Hepatocyte (in vitro differentiated cells): ENCODE measurements at regions not wholly inside any gene's neighbourhood (a gene's known extent, or its start where the extent isn't known, plus 50 kb on each side); places are given as distances from the start of the nearest gene placed in this dataset.

ENCODE experiments used
- EZH2phosphoT487 ChIP-seq: fragments of 200-600 bp; sonication (generic); IDR thresholded peaks from one replicate; pipeline ENCODE4 v1.6.1; 2018; ENCODE audit warnings: antibody characterized with exemption, mild to moderate bottlenecking, low read depth, moderate library complexity; ENCODE audit not compliant: unreplicated experiment, severe bottlenecking
- TF ChIP-seq, protein P1 (sequence below): fragments of 200-600 bp; sonication (generic); IDR thresholded peaks from 2 replicates; pipeline ENCODE4 v1.5.1; 2016; ENCODE audit warnings: antibody characterized with exemption, mild to moderate bottlenecking; ENCODE audit not compliant: poor library complexity

DNA sequence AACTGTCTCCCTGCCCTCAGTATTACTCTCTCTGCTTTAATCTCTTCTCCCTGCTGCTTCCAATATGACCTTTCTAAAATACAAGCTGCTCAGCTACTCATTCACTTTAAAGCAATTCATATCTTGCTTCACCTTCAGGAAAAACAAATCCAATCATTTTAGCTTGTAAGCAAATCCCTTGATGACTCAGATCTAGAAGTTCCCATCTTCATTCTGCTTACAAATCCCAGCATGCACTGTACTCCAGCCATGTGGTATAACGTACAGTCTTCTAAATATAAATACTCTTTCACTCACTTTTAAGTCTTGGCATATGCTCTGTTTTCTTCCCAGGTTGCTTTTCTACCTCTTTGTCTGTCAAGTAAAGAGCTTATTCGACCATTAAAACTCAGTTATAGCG is 1009.1 kb upstream of the SEMA6D start:
- TF ChIP-seq, protein P1, sequence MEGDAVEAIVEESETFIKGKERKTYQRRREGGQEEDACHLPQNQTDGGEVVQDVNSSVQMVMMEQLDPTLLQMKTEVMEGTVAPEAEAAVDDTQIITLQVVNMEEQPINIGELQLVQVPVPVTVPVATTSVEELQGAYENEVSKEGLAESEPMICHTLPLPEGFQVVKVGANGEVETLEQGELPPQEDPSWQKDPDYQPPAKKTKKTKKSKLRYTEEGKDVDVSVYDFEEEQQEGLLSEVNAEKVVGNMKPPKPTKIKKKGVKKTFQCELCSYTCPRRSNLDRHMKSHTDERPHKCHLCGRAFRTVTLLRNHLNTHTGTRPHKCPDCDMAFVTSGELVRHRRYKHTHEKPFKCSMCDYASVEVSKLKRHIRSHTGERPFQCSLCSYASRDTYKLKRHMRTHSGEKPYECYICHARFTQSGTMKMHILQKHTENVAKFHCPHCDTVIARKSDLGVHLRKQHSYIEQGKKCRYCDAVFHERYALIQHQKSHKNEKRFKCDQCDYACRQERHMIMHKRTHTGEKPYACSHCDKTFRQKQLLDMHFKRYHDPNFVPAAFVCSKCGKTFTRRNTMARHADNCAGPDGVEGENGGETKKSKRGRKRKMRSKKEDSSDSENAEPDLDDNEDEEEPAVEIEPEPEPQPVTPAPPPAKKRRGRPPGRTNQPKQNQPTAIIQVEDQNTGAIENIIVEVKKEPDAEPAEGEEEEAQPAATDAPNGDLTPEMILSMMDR, result no peak
- TF ChIP-seq EZH2phosphoT487, result no peak
